Glomerular endothelial cell (primary cell): ENCODE measurements at regions not wholly inside any gene's neighbourhood (a gene's known extent, or its start where the extent isn't known, plus 50 kb on each side); places are given as distances from the start of the nearest gene placed in this dataset.
"Not testable (repeated sequence)": the region's sequence is repeated elsewhere in the genome, so short reads cannot be mapped to it uniquely, and the experiment has no call there.

ENCODE experiments used
- DNase-seq: peaks from one replicate; pipeline ENCODE4 v3.0.0-alpha.2; 2011; ENCODE audit warnings: low read depth, low spot score; ENCODE audit errors: extremely low read depth

- not testable (repeated sequence) for DNase-seq
Observed at GRCh38 chr2:111598944-111599343, 285.0 kb downstream of the ANAPC1 start.

DNA sequence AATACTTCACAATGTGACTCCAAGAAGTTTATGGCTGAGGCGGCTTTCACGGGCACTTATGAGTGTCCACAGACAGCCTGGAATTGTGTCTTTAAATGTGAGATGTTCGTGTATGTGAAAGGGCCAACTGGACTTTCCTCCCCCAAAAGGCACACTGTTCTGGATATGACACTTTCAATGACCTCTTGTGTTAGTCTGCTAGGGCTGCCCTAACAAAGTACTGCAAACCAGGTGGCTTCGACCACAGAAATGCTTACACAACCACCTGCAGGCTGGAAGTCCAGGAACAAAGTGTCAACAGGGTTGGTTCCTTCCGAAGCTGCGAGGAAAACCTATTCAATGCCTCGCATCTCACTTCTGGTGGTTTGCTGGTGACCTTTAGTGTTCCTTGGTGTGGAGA is 281.7 kb downstream of the ANAPC1 start:
- not testable (repeated sequence) for DNase-seq

- DNase-seq: not testable (repeated sequence)
Observed at GRCh38 chr2:111605798-111606197, 278.2 kb downstream of the ANAPC1 start.

DNA sequence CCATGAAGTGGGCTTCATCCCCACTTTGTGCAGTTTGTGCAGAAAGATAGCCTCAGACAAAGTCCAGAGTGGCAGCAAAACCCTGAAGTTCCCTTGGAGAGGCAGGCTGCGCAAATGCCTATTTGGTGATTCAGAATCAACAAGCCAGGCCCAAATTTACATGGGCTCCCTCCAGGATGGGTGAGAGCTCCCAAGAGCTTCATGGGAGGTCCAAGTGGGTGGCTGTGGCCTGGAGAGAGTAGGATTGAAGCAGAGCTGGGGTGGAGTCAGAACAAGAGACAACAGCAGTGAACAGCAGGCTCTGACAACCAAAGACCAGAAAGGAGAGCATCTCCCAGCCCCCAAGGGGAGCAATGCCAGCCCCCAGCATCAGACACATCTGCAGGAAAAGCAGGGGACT is 277.4 kb downstream of the ANAPC1 start:
- not testable (repeated sequence) for DNase-seq

DNA sequence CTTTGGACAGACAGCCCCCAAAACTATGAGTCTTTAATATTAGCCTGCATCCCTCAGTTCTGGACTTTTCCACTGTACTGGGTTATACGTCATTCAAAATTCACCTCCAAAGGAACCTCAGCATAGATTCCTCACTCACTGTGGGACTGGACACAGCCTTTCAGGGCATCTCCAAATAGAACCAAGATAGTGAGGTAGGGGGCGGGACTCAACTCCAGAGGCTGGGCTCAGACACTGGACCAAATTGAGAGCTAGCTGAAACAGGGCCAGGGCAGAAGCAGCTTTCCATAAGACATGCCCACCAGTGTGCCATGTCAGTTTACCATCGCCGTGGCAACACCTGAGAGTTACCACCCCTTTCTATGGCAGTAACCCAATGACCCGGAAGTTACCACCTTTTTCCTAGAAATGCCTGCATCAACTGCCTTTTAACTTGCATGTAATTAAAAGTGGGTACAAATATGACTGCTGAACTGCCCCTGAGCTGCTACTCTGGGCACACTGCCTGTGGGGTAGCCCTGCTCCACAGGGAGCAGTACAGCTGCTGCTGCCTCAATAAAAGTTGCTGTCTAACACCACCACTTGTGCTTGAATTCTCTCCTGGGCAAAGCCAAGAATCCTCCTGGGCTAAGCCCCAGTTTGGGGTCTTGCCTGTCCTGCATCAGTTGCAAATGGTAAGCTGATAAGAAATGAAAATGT is 274.7 kb downstream of the ANAPC1 start:
- DNase-seq: not testable (repeated sequence)

DNA sequence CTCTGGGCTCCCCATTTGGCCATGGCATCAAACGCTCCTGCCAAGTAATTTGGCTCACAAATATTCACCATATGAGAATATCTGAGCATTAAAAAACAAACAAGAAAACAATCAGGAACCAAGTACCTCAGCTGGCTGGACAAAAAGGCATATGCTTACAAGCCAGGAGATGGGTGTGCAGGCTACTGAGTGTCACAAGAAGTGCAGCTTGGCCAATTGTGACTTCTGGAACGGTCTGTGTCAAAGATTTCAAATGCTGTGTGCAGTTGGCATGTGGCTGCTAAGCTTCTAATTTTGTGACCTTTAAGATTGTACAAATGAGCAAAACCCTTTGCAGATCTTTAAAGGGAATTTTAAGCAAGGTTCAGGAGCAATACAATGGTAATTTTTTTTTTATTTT is 274.0 kb downstream of the ANAPC1 start:
- not testable (repeated sequence) for DNase-seq

DNA sequence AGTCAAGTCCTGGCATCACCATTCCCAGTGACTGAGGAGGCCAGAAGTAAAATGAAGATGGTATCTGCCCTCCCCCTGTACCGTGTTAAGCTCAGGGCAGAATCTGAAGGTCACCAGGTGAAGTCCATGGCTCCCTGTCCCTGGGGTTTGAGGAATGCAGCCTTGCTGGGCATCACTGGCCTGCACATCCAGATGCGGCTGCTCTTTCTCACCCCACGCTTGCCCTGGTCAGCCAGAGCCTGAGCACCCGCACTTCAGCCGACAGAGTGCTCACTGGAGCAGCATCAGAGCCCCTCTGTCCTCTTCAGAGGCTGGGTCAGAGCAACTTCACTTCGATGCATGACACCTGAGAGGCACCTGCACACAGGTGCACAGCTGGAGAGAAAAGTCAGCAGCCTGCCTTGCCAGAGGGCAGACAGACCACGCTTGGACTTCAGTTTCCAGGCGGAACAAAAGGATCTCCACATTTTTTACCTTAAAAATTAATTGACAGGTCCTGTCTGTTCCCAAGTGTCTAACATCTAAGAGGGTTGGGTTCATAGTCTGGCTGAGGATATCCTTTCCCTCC is 267.3 kb downstream of the ANAPC1 start:
- no peak for DNase-seq

DNA sequence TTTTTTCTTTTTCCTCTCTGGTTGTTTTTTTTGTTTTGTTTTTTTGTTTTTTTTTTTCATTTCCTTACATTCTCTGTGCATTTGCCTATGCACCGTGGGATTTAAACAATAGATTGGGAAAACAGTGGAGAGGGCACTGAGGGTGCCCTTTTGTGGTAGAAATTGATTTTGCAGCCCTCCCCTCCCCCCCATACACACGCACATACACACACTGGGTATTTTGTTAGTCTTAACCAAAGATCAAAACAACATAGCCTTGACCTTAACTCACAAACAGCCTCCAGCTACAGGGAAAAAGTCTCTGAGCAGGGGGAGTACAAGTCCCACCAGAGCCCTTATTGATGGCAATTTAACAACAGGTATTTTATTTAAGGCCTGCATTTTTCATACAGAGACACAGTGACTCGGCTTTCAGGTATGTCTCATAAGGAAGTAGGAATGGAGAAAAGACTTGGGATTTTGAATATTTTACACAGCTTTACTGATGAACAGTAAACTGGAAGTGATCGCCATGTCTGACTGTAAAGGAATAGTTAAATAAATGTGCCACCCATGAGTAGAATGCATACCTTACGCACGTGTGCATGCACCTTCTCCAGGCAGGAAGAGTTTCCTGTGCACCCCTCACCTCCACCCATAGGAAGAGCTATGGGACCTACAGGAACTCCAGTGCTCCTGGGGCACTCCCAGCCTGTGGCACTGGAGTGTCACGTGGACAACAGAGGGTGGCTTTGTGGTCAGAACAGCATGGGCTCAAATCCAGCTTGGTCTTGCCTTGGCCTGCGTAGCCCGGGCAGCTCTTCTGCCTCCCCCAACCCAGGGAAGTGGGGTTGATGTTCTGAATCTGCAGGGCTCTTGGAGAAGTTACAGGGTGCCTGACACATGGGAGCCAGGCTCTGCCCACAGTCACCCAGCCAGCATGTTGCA is 266.4 kb downstream of the ANAPC1 start:
- DNase-seq: no peak

DNA sequence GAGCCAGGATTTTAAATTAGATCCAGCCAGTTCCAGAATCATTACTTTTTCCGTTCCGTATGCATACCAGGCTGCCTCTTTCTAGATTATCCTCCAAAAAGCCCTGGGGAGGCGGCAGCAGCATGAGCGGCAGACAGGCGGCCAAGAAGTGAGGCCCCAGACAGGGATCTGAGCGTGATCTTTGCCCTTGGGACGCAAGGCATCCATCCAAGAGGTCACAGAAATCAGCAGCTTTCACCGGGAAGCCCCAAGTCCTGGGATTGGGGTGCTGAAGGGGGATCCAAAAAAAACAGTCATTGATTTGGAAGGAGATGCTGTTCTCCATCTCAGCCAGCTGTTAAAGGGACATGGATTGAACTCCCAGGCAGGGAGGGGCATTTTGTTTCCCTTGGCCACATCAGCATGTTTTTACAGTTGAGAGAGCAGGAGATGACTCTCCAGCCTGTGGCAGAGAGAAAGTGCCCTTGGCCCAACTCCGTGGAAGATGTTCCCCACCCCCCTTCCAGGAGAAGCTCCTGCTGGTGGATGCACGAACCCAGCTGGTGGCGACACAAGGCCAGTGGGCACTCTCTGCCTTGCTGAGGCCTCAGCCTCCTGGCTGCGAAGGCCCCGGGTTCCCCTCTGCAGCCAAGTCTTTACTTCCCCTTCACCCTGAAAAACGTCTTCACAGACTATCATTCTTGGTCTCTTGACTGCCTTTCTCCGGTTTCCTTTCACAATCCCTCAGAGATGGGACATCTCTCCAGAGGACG is 265.6 kb downstream of the ANAPC1 start:
- DNase-seq: no peak

DNA sequence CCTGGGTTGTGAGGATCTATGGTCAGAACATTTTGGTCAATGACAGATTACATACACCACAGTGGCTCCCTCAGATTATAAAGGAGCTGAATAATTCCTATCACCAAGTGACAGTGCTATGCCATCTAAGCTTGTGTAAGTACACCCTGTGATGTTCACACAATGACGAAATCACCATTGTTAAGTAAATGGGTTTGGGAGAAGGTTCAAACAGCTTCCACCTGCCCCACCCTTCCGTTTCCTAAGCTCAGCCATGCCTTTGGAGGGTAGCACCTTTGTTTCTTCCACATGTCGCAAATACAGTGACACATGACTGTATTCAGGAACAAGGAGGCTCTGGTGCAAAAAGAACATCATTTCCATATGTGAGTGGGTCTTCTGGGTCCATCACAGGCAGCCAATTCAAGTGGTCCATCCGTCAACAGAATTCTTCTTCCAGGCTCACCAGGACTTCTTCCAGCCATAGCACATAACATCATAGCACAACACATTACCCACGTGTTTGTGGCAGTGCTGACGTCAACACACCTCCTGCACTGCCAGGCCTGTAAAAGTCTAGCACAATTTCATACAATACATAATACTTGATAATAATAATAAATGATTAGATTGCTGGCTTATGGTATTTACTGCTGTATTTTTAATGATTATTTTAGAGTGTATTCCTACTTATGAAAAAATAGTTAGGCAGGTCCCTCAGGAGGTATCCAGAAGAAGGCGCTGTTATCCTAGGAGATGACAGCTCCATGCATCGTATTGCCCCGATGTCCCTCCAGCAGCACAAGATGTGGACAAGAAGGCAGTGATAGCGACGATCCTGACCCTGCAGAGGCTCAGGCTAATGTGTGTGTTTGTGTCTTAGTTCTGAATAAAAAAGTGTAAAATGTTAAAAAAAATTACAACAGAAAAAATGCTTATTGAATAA is 264.8 kb downstream of the ANAPC1 start:
- no peak for DNase-seq

DNA sequence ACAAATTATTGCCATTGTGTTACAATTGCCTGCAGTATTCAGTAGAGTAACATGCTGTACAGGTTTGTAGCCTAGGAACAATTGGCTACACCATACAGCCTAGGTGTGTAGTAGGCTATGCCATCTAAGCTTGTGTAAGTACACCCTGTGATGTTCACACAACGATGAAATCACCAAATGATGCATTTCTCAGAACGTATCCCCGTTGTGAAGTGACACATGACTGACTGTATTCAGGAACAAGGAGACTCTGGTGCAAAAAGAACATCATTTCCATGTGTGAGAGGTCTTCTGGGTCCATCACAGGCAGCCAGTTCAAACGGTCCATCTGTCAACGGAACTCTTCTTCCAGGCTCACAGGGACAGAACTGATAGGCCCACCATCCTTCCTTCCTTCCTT is 263.7 kb downstream of the ANAPC1 start:
- DNase-seq: no peak

- no peak for DNase-seq
Observed at GRCh38 chr2:111622859-111623258, 261.1 kb downstream of the ANAPC1 start.

DNA sequence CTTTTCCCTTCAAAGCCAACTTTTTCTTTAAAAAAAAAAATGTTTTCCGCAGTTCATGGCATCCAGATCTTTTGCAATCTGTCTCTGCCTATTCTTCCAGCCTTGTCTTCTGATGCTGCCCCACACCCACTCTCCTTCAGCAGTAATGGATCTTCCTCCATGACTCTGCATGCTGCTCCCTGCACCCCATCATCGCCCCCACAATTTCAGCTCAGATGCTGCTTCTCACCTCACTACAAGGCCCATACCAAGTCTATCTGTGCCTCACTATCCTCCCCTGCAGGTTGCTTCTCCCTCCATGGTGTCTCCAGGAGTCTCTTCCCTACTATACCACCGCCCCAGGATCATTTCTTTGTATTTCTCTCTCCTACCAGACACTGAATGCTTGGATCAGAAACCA is 260.6 kb downstream of the ANAPC1 start:
- DNase-seq: no peak

DNA sequence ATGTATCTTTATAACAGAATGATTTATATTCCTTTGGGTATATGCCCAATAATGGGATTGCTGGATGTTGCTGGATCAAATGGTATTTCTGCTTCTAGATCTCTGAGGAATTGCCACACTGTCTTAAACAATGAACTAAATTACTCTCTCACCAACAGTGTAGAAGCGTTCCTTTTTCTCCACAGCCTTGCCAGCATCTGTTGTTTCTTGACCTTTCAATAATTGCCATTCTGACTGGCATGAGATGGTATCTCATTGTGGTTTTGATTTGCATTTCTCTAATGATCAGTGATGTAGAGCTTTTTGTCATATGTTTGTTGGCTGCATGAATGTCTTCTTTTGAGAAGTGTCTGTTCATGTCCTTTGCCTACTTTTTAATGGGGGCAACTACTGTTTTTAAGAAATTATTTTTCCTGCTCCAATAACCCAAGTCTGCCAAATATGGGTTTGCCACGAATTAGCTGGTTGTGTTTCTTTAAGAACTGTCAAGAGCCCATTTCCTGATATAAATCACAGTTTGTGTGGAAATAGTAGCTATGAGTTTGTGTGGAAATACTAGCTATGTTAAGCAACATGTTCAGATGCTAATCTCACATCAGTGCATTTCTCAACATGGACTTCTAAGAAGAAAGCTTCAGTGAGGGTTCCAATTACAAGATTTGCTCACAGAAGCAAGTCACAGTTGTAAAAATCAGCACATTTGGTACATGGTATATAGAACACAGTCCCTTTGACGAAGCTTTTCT is 259.4 kb downstream of the ANAPC1 start:
- peak; percentile 23 for DNase-seq

DNA sequence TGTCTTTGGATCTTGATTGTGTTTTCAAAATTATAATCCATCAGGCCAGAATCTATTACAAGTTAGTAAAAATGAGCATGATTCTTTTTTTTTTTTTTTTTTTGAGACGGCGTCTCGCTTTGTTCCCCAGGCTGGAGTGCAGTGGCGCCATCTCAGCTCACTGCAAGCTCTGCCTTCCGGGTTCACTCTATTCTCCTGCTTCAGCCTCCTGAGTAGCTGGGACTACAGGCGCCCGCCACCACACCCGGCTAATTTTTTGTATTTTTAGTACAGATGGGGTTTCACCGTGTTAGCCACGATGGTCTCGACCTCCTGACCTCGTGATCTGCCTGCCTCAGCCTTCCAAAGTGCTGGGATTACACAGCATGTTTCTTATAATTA is 258.8 kb downstream of the ANAPC1 start:
- not testable (repeated sequence) for DNase-seq

GRCh38 chr2:111626037-111626864 is 257.7 kb downstream of the ANAPC1 start:
- no peak for DNase-seq

GRCh38 chr2:111626865-111627163 is 257.2 kb downstream of the ANAPC1 start:
- no peak for DNase-seq

GRCh38 chr2:111627256-111627655 is 256.7 kb downstream of the ANAPC1 start:
- no peak for DNase-seq

- DNase-seq: no peak
Observed at GRCh38 chr2:111628221-111628620, 255.8 kb downstream of the ANAPC1 start.
